ENCODE measurements at regions not wholly inside any gene's neighbourhood (a gene's known extent, or its start where the extent isn't known, plus 50 kb on each side); places are given as distances from the start of the nearest gene placed in this dataset.

GRCh38 chr6:149179431-149179830 lies 138.1 kb upstream of the TAB2 start:
- no peak for TF ChIP-seq CTCF (IDR thresholded peaks at IDR 0.05; ENCODE audit: low read length)
- TF ChIP-seq EZH2 (IDR thresholded peaks at IDR 0.05; ENCODE audit: borderline replicate concordance, low read length) = no peak
